Right lobe of liver (tissue), 4 donors: ENCODE measurements at regions not wholly inside any gene's neighbourhood (a gene's known extent, or its start where the extent isn't known, plus 50 kb on each side); places are given as distances from the start of the nearest gene placed in this dataset.

Experiments used
- POLR2A ChIP-seq: fragments of 450-650 bp; IDR thresholded peaks from one replicate; pipeline ENCODE4 v1.6.1; 2017; ENCODE audit warnings: antibody characterized with exemption, mild to moderate bottlenecking
- TF ChIP-seq, protein P1 (sequence below), 4 donors: fragments of 200-600 bp in 3 of 4; fragments of 450-650 bp in 1 of 4; IDR thresholded peaks; one replicate each; pipeline versions ENCODE4 v1.5.1 to v1.8.0; 2016 to 2022; ENCODE audit warnings: antibody characterized with exemption in 4 of 4, mild to moderate bottlenecking in 2 of 4
- donor health status: DM: no; HTN: no; CAD: no.
- donor health status: DM: no; HTN: no; CAD: no.
- donor health status: DM: no; HTN: yes; CAD: no.

DNA sequence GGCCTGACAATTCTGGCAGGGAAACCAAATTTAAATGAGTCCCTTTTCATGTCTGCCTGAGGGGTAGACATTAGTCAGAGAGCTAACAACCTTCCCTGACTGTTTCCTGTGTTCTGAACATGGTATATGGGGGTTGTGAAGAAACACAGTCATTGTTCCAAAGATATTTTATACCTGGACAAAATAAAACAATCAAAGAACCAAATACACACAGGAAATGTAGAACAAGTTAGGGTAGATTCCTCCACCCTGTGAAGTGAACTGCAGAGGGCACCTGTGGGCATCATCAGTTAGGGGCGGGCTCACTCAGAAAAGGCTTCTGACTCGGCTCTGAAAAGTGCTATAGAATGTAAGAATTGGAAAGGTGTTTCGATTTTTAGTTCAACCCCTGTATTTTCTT is 231.9 kb upstream of the CADM1 start:
- TF ChIP-seq, protein P1, sequence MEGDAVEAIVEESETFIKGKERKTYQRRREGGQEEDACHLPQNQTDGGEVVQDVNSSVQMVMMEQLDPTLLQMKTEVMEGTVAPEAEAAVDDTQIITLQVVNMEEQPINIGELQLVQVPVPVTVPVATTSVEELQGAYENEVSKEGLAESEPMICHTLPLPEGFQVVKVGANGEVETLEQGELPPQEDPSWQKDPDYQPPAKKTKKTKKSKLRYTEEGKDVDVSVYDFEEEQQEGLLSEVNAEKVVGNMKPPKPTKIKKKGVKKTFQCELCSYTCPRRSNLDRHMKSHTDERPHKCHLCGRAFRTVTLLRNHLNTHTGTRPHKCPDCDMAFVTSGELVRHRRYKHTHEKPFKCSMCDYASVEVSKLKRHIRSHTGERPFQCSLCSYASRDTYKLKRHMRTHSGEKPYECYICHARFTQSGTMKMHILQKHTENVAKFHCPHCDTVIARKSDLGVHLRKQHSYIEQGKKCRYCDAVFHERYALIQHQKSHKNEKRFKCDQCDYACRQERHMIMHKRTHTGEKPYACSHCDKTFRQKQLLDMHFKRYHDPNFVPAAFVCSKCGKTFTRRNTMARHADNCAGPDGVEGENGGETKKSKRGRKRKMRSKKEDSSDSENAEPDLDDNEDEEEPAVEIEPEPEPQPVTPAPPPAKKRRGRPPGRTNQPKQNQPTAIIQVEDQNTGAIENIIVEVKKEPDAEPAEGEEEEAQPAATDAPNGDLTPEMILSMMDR (IDR thresholded peaks at IDR 0.05): no peak
- TF ChIP-seq POLR2A: no peak
